ENCODE measurements at regions not wholly inside any gene's neighbourhood (a gene's known extent, or its start where the extent isn't known, plus 50 kb on each side); places are given as distances from the start of the nearest gene placed in this dataset.

DNA sequence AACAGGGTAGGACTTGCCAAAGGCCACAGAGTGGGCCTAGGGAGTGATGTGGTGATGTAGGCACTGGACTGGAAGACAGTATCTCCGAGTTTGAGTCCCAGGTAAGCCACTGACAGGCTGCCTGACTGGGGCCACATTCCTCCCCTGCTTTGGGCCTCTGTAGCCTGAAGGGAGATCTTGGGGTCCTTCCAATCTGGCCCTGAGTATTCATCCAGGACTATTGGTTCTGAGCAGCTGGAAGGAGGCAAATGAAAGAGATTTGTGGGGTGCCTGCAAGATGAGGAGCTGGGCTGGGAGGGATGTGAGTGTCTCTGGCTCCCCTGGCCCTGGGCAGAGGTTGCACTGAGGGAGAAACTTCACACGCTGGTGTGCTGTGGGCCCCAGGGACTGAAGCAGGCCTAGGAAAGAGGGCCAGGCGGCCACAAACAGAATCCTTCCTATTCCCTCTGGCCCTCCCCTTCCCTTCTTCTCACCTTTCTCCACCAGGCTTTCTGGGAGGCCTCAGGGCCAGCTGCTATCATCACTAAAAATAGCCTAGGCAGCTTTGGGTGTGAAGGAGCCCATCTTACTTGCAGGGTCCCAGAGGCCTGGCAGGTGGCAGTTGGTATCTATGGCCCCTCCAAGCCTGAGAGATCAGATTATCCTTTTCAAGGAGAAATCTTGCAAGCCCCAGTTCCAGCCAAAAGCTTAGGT lies 70.1 kb downstream of the PJA1 start (continued):
- TF ChIP-seq ZNF335 (tag by site-specific recombination; conservative IDR thresholded peaks at IDR 0.05) (no peak), ZNF585B (tag by site-specific recombination; IDR thresholded peaks at IDR 0.05) (no peak), ZNF830 (tag by site-specific recombination; IDR thresholded peaks at IDR 0.05; ENCODE audit: low read depth) (no peak), KLF16 (tag by site-specific recombination; IDR thresholded peaks at IDR 0.05) (no peak), ZBTB17 (tag by site-specific recombination; IDR thresholded peaks at IDR 0.05) (no peak)
- TF ChIP-seq, protein P1, sequence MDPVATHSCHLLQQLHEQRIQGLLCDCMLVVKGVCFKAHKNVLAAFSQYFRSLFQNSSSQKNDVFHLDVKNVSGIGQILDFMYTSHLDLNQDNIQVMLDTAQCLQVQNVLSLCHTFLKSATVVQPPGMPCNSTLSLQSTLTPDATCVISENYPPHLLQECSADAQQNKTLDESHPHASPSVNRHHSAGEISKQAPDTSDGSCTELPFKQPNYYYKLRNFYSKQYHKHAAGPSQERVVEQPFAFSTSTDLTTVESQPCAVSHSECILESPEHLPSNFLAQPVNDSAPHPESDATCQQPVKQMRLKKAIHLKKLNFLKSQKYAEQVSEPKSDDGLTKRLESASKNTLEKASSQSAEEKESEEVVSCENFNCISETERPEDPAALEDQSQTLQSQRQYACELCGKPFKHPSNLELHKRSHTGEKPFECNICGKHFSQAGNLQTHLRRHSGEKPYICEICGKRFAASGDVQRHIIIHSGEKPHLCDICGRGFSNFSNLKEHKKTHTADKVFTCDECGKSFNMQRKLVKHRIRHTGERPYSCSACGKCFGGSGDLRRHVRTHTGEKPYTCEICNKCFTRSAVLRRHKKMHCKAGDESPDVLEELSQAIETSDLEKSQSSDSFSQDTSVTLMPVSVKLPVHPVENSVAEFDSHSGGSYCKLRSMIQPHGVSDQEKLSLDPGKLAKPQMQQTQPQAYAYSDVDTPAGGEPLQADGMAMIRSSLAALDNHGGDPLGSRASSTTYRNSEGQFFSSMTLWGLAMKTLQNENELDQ (tag by site-specific recombination; IDR thresholded peaks at IDR 0.05; ENCODE audit: low read depth), result no peak

DNA sequence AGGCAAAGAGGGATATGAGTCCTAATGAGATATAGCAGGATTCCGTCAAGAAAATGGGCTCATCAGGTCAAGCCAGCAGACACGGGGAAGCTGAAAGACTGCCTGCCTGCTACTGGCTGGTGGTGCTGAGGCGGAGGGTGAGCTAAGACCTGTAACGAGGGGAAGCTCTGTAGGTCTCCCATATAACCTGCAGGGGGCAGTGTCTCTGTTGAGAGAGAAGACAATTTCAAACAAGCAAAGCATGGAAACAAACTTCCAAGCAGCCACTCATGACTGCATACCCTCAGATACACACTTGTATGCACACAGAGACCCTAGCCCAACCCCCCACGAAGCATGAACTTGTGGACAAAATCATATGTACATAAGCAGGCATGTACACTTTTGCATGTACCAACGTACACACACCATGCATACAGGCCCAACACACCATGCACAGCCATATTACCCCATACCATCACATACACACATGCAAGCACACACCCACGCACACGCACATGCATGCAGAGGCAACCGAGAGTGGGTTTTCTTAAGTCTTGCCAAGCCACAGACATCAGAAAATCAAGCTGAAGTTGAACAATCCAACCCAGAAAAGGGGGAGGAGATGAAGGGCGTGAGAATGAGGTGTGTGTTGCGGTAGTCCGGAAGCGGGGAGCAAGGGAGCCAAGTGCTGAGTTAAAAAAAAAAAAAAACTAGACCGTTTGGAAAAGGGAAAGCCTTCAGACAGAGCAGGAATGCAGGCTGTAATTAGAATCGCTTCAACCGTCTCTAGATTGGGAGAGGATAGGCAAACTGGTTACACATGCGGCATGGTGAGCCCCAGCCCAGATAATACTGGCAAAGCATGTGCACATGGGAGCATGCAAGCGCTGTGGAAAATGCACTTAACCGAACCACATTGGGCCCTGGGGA lies 71.0 kb downstream of the PJA1 start:
- CTCF ChIA-PET, result interaction anchor here (0.6 to 2.9 kb wide), 41 partner anchors 8 to 1562 kb away, joined by 3 to 37 read pairs (median 4); partner anchors contain the start of genes EFNB1 and PJA1
- H3K9me3 ChIP-seq (ENCODE audit: control insufficient read depth, insufficient read depth, low read depth, low read length), result no peaks in the 10 kb centered on the region
- H3K36me3 ChIP-seq (ENCODE audit: control insufficient read depth in 2 of 2, insufficient read depth in 1 of 2, low read length in 2 of 2), result no peaks in the 10 kb centered on the region
- TF ChIP-seq ZNF350 (tag by site-specific recombination; IDR thresholded peaks at IDR 0.05) (no peak), ZFHX2 (tag by site-specific recombination; conservative IDR thresholded peaks at IDR 0.05) (peak; percentile 65)
- TF ChIP-seq, protein P2, sequence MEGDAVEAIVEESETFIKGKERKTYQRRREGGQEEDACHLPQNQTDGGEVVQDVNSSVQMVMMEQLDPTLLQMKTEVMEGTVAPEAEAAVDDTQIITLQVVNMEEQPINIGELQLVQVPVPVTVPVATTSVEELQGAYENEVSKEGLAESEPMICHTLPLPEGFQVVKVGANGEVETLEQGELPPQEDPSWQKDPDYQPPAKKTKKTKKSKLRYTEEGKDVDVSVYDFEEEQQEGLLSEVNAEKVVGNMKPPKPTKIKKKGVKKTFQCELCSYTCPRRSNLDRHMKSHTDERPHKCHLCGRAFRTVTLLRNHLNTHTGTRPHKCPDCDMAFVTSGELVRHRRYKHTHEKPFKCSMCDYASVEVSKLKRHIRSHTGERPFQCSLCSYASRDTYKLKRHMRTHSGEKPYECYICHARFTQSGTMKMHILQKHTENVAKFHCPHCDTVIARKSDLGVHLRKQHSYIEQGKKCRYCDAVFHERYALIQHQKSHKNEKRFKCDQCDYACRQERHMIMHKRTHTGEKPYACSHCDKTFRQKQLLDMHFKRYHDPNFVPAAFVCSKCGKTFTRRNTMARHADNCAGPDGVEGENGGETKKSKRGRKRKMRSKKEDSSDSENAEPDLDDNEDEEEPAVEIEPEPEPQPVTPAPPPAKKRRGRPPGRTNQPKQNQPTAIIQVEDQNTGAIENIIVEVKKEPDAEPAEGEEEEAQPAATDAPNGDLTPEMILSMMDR (tag by site-specific recombination; IDR thresholded peaks at IDR 0.05), result peak; percentile 60; the same call in 1 of the 2 replicates
- TF ChIP-seq, protein P3, sequence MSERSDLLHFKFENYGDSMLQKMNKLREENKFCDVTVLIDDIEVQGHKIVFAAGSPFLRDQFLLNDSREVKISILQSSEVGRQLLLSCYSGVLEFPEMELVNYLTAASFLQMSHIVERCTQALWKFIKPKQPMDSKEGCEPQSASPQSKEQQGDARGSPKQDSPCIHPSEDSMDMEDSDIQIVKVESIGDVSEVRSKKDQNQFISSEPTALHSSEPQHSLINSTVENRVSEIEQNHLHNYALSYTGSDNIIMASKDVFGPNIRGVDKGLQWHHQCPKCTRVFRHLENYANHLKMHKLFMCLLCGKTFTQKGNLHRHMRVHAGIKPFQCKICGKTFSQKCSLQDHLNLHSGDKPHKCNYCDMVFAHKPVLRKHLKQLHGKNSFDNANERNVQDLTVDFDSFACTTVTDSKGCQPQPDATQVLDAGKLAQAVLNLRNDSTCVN (tag by site-specific recombination; optimal IDR thresholded peaks at IDR 0.05), result peak; percentile 11
- H3K4me1 ChIP-seq (ENCODE audit: control insufficient read depth, insufficient read depth, low read length), result no peaks in the 10 kb centered on the region
- H3K27ac ChIP-seq (ENCODE audit: extremely low read depth, low read depth, low read length), result no peak overlapping the region
- no peak overlapping the region for H3K4me3 ChIP-seq (ENCODE audit: low read depth, low read length)
- POLR2A ChIA-PET, result interaction anchor here (0.7 to 1.0 kb wide), 3 partner anchors 71 to 266 kb away, joined by 3 to 8 read pairs (median 3); partner anchors contain the start of genes EFNB1 and PJA1

DNA sequence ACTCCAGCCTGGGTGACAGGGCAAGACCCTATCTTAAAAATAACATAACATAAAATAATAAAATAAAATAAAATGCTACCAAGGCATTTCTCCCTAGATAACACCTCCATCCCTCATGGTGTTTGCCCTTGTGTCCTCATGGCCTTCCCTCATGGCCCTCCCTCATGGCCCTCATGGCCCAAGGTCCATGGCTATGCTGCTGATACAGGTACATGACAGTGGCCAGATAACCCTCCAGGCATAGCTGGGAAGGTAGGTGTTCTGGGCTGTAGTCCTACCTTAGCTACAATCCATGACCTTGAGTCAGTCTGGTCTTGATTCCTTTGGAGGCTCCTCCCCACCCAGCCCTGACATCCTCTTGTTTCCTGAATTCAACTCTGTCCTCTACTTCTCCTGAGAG lies 75.2 kb downstream of the PJA1 start:
- ChIA-PET POLR2A (no interaction called here), CTCF (interaction anchor here (0.6 kb wide), 1 partner anchor 69 kb away, joined by 4 read pairs; no protein-coding TSS in a partner anchor)
- Histone ChIP-seq H3K4me1 (ENCODE audit: control insufficient read depth, insufficient read depth, low read length) (no peaks in the 10 kb centered on the region), H3K9me3 (ENCODE audit: control insufficient read depth, insufficient read depth, low read depth, low read length) (no peaks in the 10 kb centered on the region), H3K27ac (ENCODE audit: extremely low read depth, low read depth, low read length) (no peak overlapping the region), H3K36me3 (ENCODE audit: control insufficient read depth in 2 of 2, insufficient read depth in 1 of 2, low read length in 2 of 2) (no peaks in the 10 kb centered on the region), H3K4me3 (ENCODE audit: low read depth, low read length) (no peak overlapping the region)
- TF ChIP-seq ZSCAN23 (tag by site-specific recombination; IDR thresholded peaks at IDR 0.05) (no peak), ZNF571 (tag by site-specific recombination; IDR thresholded peaks at IDR 0.05) (no peak), ZNF155 (tag by site-specific recombination; IDR thresholded peaks at IDR 0.05) (no peak), ZNF174 (tag by site-specific recombination; IDR thresholded peaks at IDR 0.05) (no peak)

Data from HEK293 (cell line).